ENCODE measurements at regions not wholly inside any gene's neighbourhood (a gene's known extent, or its start where the extent isn't known, plus 50 kb on each side); places are given as distances from the start of the nearest gene placed in this dataset.
"Not testable (repeated sequence)": the region's sequence is repeated elsewhere in the genome, so short reads cannot be mapped to it uniquely, and the experiment has no call there.

GRCh38 chr18:44342946-44343345, 337.7 kb upstream of the SETBP1 start:
- DNase-seq (ENCODE audit: low spot score in 2 of 2) (no peak), FAIRE-seq (no peak)

GRCh38 chr18:44343570-44343969, 337.1 kb upstream of the SETBP1 start:
- FAIRE-seq (no peak), DNase-seq (ENCODE audit: low spot score in 2 of 2) (no peak)

GRCh38 chr18:44356566-44357157, 324.0 kb upstream of the SETBP1 start:
- DNase-seq (ENCODE audit: low spot score in 2 of 2) = no peak
- no peak for FAIRE-seq

- DNase-seq (ENCODE audit: low spot score in 2 of 2) = no peak
- no peak for FAIRE-seq
These were observed 322.3 kb upstream of the SETBP1 start for GRCh38 chr18:44358402-44358801.

GRCh38 chr18:44359741-44360140, 320.9 kb upstream of the SETBP1 start:
- not testable (repeated sequence) for FAIRE-seq; DNase-seq (ENCODE audit: low spot score in 2 of 2)

- DNase-seq (ENCODE audit: low spot score in 2 of 2); FAIRE-seq: not testable (repeated sequence)
These were observed 318.5 kb upstream of the SETBP1 start for GRCh38 chr18:44362213-44362612.

- FAIRE-seq (no peak), DNase-seq (ENCODE audit: low spot score in 2 of 2) (no peak)
These were observed 309.8 kb upstream of the SETBP1 start for GRCh38 chr18:44370861-44371260.

GRCh38 chr18:44374966-44375365, 305.7 kb upstream of the SETBP1 start:
- DNase-seq (ENCODE audit: low spot score in 2 of 2) (no peak), FAIRE-seq (no peak)

GRCh38 chr18:44386401-44386800, 294.3 kb upstream of the SETBP1 start:
- FAIRE-seq = no peak
- DNase-seq (ENCODE audit: low spot score in 2 of 2) = no peak

GRCh38 chr18:44388329-44388728, 292.4 kb upstream of the SETBP1 start:
- FAIRE-seq (no peak), DNase-seq (ENCODE audit: low spot score in 2 of 2) (no peak)

GRCh38 chr18:44392933-44393332, 287.8 kb upstream of the SETBP1 start:
- DNase-seq (ENCODE audit: low spot score in 2 of 2) (no peak), FAIRE-seq (no peak)

GRCh38 chr18:44393406-44393805, 287.3 kb upstream of the SETBP1 start:
- no peak for DNase-seq (ENCODE audit: low spot score in 2 of 2)
- FAIRE-seq = no peak

GRCh38 chr18:44396550-44396949, 284.1 kb upstream of the SETBP1 start:
- no peak for DNase-seq (ENCODE audit: low spot score in 2 of 2)
- FAIRE-seq = no peak

GRCh38 chr18:44409071-44409470, 271.6 kb upstream of the SETBP1 start:
- FAIRE-seq = no peak
- no peak for DNase-seq (ENCODE audit: low spot score in 2 of 2)

- DNase-seq (ENCODE audit: low spot score in 2 of 2) = no peak
- no peak for FAIRE-seq
These were observed 271.2 kb upstream of the SETBP1 start for GRCh38 chr18:44409515-44409914.

- DNase-seq (ENCODE audit: low spot score in 2 of 2) = no peak
- FAIRE-seq = no peak
These were observed 269.9 kb upstream of the SETBP1 start for GRCh38 chr18:44410740-44411139.

- DNase-seq (ENCODE audit: low spot score in 2 of 2) (no peak), FAIRE-seq (no peak)
These were observed 269.3 kb upstream of the SETBP1 start for GRCh38 chr18:44411262-44411905.

- DNase-seq (ENCODE audit: low spot score in 2 of 2) (no peak), FAIRE-seq (no peak)
These were observed 268.7 kb upstream of the SETBP1 start for GRCh38 chr18:44411976-44412375.

- no peak for FAIRE-seq
- no peak for DNase-seq (ENCODE audit: low spot score in 2 of 2)
These were observed 256.7 kb upstream of the SETBP1 start for GRCh38 chr18:44423814-44424644.

- no peak for FAIRE-seq
- no peak for DNase-seq (ENCODE audit: low spot score in 2 of 2)
These were observed 256.0 kb upstream of the SETBP1 start for GRCh38 chr18:44424645-44425035.

- no peak for DNase-seq (ENCODE audit: low spot score in 2 of 2)
- no peak for FAIRE-seq
These were observed 255.5 kb upstream of the SETBP1 start for GRCh38 chr18:44425161-44425560.

GRCh38 chr18:44437603-44438002, 243.1 kb upstream of the SETBP1 start:
- DNase-seq (ENCODE audit: low spot score in 2 of 2) (no peak), FAIRE-seq (no peak)
